GM18858 (cell line): ENCODE measurements at regions not wholly inside any gene's neighbourhood (a gene's known extent, or its start where the extent isn't known, plus 50 kb on each side); places are given as distances from the start of the nearest gene placed in this dataset.
A peak's percentile ranks its signal among the peaks of the same experiment; 100 is the strongest.
"Not testable (repeated sequence)": the region's sequence is repeated elsewhere in the genome, so short reads cannot be mapped to it uniquely, and the experiment has no call there.

Source experiments
- ATAC-seq: cut with Tn5 transposase; IDR thresholded peaks from one replicate; pipeline ENCODE4 v1.9.1; 2021; ENCODE audit not compliant: unreplicated experiment

- ATAC-seq: no peak
Measured at GRCh38 chr13:54573186-54573585, 1544.6 kb downstream of the OLFM4 start.

GRCh38 chr13:54574791-54575190 is 1546.2 kb downstream of the OLFM4 start:
- ATAC-seq: no peak

- ATAC-seq: no peak
Measured at GRCh38 chr13:54591540-54591939, 1562.9 kb downstream of the OLFM4 start.

GRCh38 chr13:54592201-54592600 is 1563.6 kb downstream of the OLFM4 start:
- ATAC-seq: no peak

- ATAC-seq: no peak
Measured at GRCh38 chr13:54593504-54593903, 1564.9 kb downstream of the OLFM4 start.

GRCh38 chr13:54597540-54598088 is 1569.0 kb downstream of the OLFM4 start:
- ATAC-seq: no peak

GRCh38 chr13:54599413-54599812 is 1570.8 kb downstream of the OLFM4 start:
- ATAC-seq: no peak

- ATAC-seq: no peak
Measured at GRCh38 chr13:54606944-54607343, 1578.3 kb downstream of the OLFM4 start.

- ATAC-seq: no peak
Measured at GRCh38 chr13:54607421-54607820, 1578.8 kb downstream of the OLFM4 start.

GRCh38 chr13:54611390-54611789 is 1582.8 kb downstream of the OLFM4 start:
- ATAC-seq: no peak

- ATAC-seq: no peak
Measured at GRCh38 chr13:54614726-54615125, 1586.1 kb downstream of the OLFM4 start.

- ATAC-seq: not testable (repeated sequence)
Measured at GRCh38 chr13:54626504-54626903, 1597.9 kb downstream of the OLFM4 start.

- no peak for ATAC-seq
Measured at GRCh38 chr13:54627646-54628372, 1599.2 kb downstream of the OLFM4 start.

- no peak for ATAC-seq
Measured at GRCh38 chr13:54628383-54628782, 1599.8 kb downstream of the OLFM4 start.

- no peak for ATAC-seq
Measured at GRCh38 chr13:54633456-54633855, 1604.8 kb downstream of the OLFM4 start.

GRCh38 chr13:54636231-54636630 is 1607.6 kb downstream of the OLFM4 start:
- no peak for ATAC-seq

GRCh38 chr13:54637366-54637765 is 1608.8 kb downstream of the OLFM4 start:
- no peak for ATAC-seq

GRCh38 chr13:54640719-54641118 is 1612.1 kb downstream of the OLFM4 start:
- ATAC-seq: no peak

- ATAC-seq: no peak
Measured at GRCh38 chr13:54643863-54644262, 1615.2 kb downstream of the OLFM4 start.

GRCh38 chr13:54647275-54647674 is 1618.7 kb downstream of the OLFM4 start:
- no peak for ATAC-seq

GRCh38 chr13:54657588-54657987 is 1629.0 kb downstream of the OLFM4 start:
- peak; percentile 63 for ATAC-seq

- ATAC-seq: no peak
Measured at GRCh38 chr13:54658771-54659170, 1630.2 kb downstream of the OLFM4 start.

GRCh38 chr13:54660277-54660676 is 1631.7 kb downstream of the OLFM4 start:
- ATAC-seq: no peak
